HG03097 (cell line): ENCODE measurements at regions not wholly inside any gene's neighbourhood (a gene's known extent, or its start where the extent isn't known, plus 50 kb on each side); places are given as distances from the start of the nearest gene placed in this dataset.

ENCODE experiments used
- ATAC-seq: cut with Tn5 transposase; IDR thresholded peaks from one replicate; pipeline ENCODE4 v1.9.1; 2021; ENCODE audit not compliant: unreplicated experiment, low FRiP score

- no peak for ATAC-seq
Observed at GRCh38 chr2:215749092-215749957, 264.0 kb downstream of the MREG start.

- ATAC-seq = no peak
Observed at GRCh38 chr2:215748446-215748845, 264.9 kb downstream of the MREG start.

GRCh38 chr2:215746887-215747615 is 266.3 kb downstream of the MREG start:
- ATAC-seq = no peak

- no peak for ATAC-seq
Observed at GRCh38 chr2:215746226-215746886, 267.0 kb downstream of the MREG start.

- ATAC-seq = no peak
Observed at GRCh38 chr2:215745331-215745730, 268.0 kb downstream of the MREG start.

GRCh38 chr2:215744514-215744913 is 268.8 kb downstream of the MREG start:
- ATAC-seq = no peak

- ATAC-seq = no peak
Observed at GRCh38 chr2:215743066-215743465, 270.3 kb downstream of the MREG start.

GRCh38 chr2:215742021-215742420 is 271.3 kb downstream of the MREG start:
- ATAC-seq = no peak

GRCh38 chr2:215740071-215740470 is 273.3 kb downstream of the MREG start:
- no peak for ATAC-seq

- no peak for ATAC-seq
Observed at GRCh38 chr2:215738351-215738750, 275.0 kb downstream of the MREG start.

GRCh38 chr2:215737477-215737876 is 275.9 kb downstream of the MREG start:
- ATAC-seq = no peak

- ATAC-seq = no peak
Observed at GRCh38 chr2:215736653-215737290, 276.6 kb downstream of the MREG start.

- no peak for ATAC-seq
Observed at GRCh38 chr2:215731108-215731658, 282.2 kb downstream of the MREG start.

- no peak for ATAC-seq
Observed at GRCh38 chr2:215729985-215730620, 283.2 kb downstream of the MREG start.

- no peak for ATAC-seq
Observed at GRCh38 chr2:215728504-215729065, 284.8 kb downstream of the MREG start.

- no peak for ATAC-seq
Observed at GRCh38 chr2:215727507-215728503, 285.5 kb downstream of the MREG start.

GRCh38 chr2:215726070-215726469 is 287.3 kb downstream of the MREG start:
- ATAC-seq = no peak

- no peak for ATAC-seq
Observed at GRCh38 chr2:215724146-215724545, 288.3 kb upstream of the FN1 start.

GRCh38 chr2:215723631-215724011 is 287.8 kb upstream of the FN1 start:
- no peak for ATAC-seq
